Neural progenitor cell (in vitro differentiated cells): ENCODE measurements at regions not wholly inside any gene's neighbourhood (a gene's known extent, or its start where the extent isn't known, plus 50 kb on each side); places are given as distances from the start of the nearest gene placed in this dataset.

ENCODE experiments used
- DNase-seq: peaks from one replicate; pipeline ENCODE4 v3.0.0-alpha.2; 2016; ENCODE audit warnings: low spot score
- H2AFZ ChIP-seq: fragments of 200-600 bp; sonication (generic); replicated peaks from 2 replicates; pipeline ENCODE4 v1.6.1; 2016; ENCODE audit warnings: antibody characterized with exemption
- H3F3A ChIP-seq: fragments of 200-600 bp; sonication (generic); 2 replicates; pipeline ENCODE4 v1.6.1; 2016; ENCODE audit warnings: antibody characterized with exemption, low read depth
- H3K27ac ChIP-seq: fragments of 200-600 bp; sonication (generic); 2 replicates; pipeline ENCODE4 v1.5.1; 2016; ENCODE audit warnings: mild to moderate bottlenecking
- H3K27me3 ChIP-seq: fragments of 200-600 bp; sonication (generic); 2 replicates; pipeline ENCODE4 v1.6.1; 2016; ENCODE audit warnings: mild to moderate bottlenecking, moderate library complexity
- H3K36me3 ChIP-seq: fragments of 200-600 bp; sonication (generic); 2 replicates; pipeline ENCODE4 v1.5.1; 2016
- H3K4me1 ChIP-seq: fragments of 200-600 bp; sonication (generic); 2 replicates; pipeline ENCODE4 v1.6.1; 2016; ENCODE audit warnings: mixed run types
- H3K4me2 ChIP-seq: fragments of 200-600 bp; sonication (generic); 2 replicates; pipeline ENCODE4 v1.6.1; 2016
- H3K4me3 ChIP-seq: fragments of 200-600 bp; sonication (generic); 2 replicates; pipeline ENCODE4 v1.5.1; 2016
- H3K79me2 ChIP-seq: fragments of 200-600 bp; sonication (generic); 2 replicates; pipeline ENCODE4 v1.6.1; 2016; ENCODE audit warnings: low read depth
- H3K9ac ChIP-seq: fragments of 200-600 bp; sonication (generic); 2 replicates; pipeline ENCODE4 v1.6.1; 2016
- H3K9me3 ChIP-seq: fragments of 200-600 bp; sonication (generic); 2 replicates; pipeline ENCODE4 v1.5.1; 2016; ENCODE audit warnings: low read depth
- H4K20me1 ChIP-seq: fragments of 200-600 bp; sonication (generic); 2 replicates; pipeline ENCODE4 v1.6.1; 2016; ENCODE audit warnings: low read depth
- H3K27ac Mint-ChIP-seq: 3 replicates; pipeline ENCODE4 v1.8.0; 2021; ENCODE audit warnings: mixed read lengths
- H3K27me3 Mint-ChIP-seq: 2 replicates; pipeline ENCODE4 v1.8.0; 2022; ENCODE audit warnings: low read depth, mild to moderate bottlenecking, inconsistent platforms, moderate library complexity, mixed read lengths; ENCODE audit not compliant: insufficient read depth
- H3K36me3 Mint-ChIP-seq: 3 replicates; pipeline ENCODE4 v1.8.0; 2021; ENCODE audit warnings: mixed read lengths
- H3K4me1 Mint-ChIP-seq: 3 replicates; pipeline ENCODE4 v1.8.0; 2021; ENCODE audit warnings: mixed read lengths
- H3K4me3 Mint-ChIP-seq: 3 replicates; pipeline ENCODE4 v1.8.0; 2021; ENCODE audit warnings: mild to moderate bottlenecking, moderate library complexity, mixed read lengths
- H3K9me3 Mint-ChIP-seq: 3 replicates; pipeline ENCODE4 v1.8.0; 2020; ENCODE audit warnings: mixed read lengths
- CTCF ChIP-seq: fragments of 200-600 bp; sonication (generic); IDR thresholded peaks from 2 replicates; pipeline ENCODE4 v1.5.1; 2017; ENCODE audit warnings: antibody characterized with exemption, mild to moderate bottlenecking
- EZH2 ChIP-seq: fragments of 200-600 bp; sonication (generic); IDR thresholded peaks from 2 replicates; pipeline ENCODE4 v1.6.1; 2017; ENCODE audit warnings: antibody characterized with exemption, mild to moderate bottlenecking, moderate library complexity
- EZH2phosphoT487 ChIP-seq: fragments of 200-600 bp; sonication (generic); IDR thresholded peaks from 2 replicates; pipeline ENCODE4 v1.6.1; 2017; ENCODE audit warnings: antibody characterized with exemption

GRCh38 chr4:138045036-138045435 lies 197.1 kb downstream of the SLC7A11 start:
- no peak overlapping the region for H3K4me2 ChIP-seq
- H4K20me1 ChIP-seq, result no peaks in the 10 kb centered on the region
- H3K4me3 Mint-ChIP-seq, result no peak overlapping the region
- no peaks in the 10 kb centered on the region for H3K36me3 Mint-ChIP-seq
- H3K4me1 ChIP-seq, result peaks cover 7% of the 10 kb centered on the region
- no peak overlapping the region for H3K4me3 ChIP-seq
- H3K36me3 ChIP-seq, result no peaks in the 10 kb centered on the region
- H3F3A ChIP-seq, result no peaks in the 10 kb centered on the region
- H3K27me3 ChIP-seq, result no peaks in the 10 kb centered on the region
- no peaks in the 10 kb centered on the region for H3K79me2 ChIP-seq
- no peak overlapping the region for H3K27ac Mint-ChIP-seq
- H3K4me1 Mint-ChIP-seq, result peaks cover 22% of the 10 kb centered on the region
- H2AFZ ChIP-seq, result no peak overlapping the region
- no peak for TF ChIP-seq EZH2phosphoT487
- no peak for TF ChIP-seq EZH2
- no peak for TF ChIP-seq CTCF
- peaks cover 8% of the 10 kb centered on the region for H3K27me3 Mint-ChIP-seq
- no peak overlapping the region for H3K27ac ChIP-seq
- no peak overlapping the region for H3K9ac ChIP-seq
- DNase-seq, result no peak
- H3K9me3 ChIP-seq, result no peaks in the 10 kb centered on the region
- H3K9me3 Mint-ChIP-seq, result no peaks in the 10 kb centered on the region

GRCh38 chr4:138039010-138039409 lies 203.1 kb downstream of the SLC7A11 start:
- no peaks in the 10 kb centered on the region for H3K4me1 ChIP-seq
- no peak overlapping the region for H2AFZ ChIP-seq
- H3K79me2 ChIP-seq, result no peaks in the 10 kb centered on the region
- Mint-ChIP-seq H3K27me3 (peaks cover 3% of the 10 kb centered on the region), H3K4me3 (no peak overlapping the region), H3K27ac (no peak overlapping the region), H3K9me3 (no peaks in the 10 kb centered on the region), H3K36me3 (no peaks in the 10 kb centered on the region), H3K4me1 (no peaks in the 10 kb centered on the region)
- no peak overlapping the region for H3K4me2 ChIP-seq
- H3K27me3 ChIP-seq, result no peaks in the 10 kb centered on the region
- TF ChIP-seq CTCF (no peak), EZH2 (no peak), EZH2phosphoT487 (no peak)
- no peaks in the 10 kb centered on the region for H4K20me1 ChIP-seq
- no peak overlapping the region for H3K4me3 ChIP-seq
- DNase-seq, result no peak
- no peaks in the 10 kb centered on the region for H3K36me3 ChIP-seq
- H3F3A ChIP-seq, result no peaks in the 10 kb centered on the region
- H3K9me3 ChIP-seq, result no peaks in the 10 kb centered on the region
- H3K27ac ChIP-seq, result no peak overlapping the region
- no peak overlapping the region for H3K9ac ChIP-seq

GRCh38 chr4:138037696-138038095 lies 204.5 kb downstream of the SLC7A11 start:
- TF ChIP-seq EZH2 (no peak), CTCF (no peak), EZH2phosphoT487 (no peak)
- Mint-ChIP-seq H3K27ac (no peak overlapping the region), H3K9me3 (no peaks in the 10 kb centered on the region), H3K36me3 (no peaks in the 10 kb centered on the region), H3K4me3 (no peak overlapping the region), H3K4me1 (no peaks in the 10 kb centered on the region), H3K27me3 (peaks cover 3% of the 10 kb centered on the region)
- H3K79me2 ChIP-seq, result no peaks in the 10 kb centered on the region
- H3F3A ChIP-seq, result no peaks in the 10 kb centered on the region
- no peak overlapping the region for H3K27ac ChIP-seq
- no peak overlapping the region for H3K4me3 ChIP-seq
- DNase-seq, result no peak
- H4K20me1 ChIP-seq, result no peaks in the 10 kb centered on the region
- H3K9ac ChIP-seq, result no peak overlapping the region
- H2AFZ ChIP-seq, result peak overlapping the region; percentile 15
- H3K27me3 ChIP-seq, result no peaks in the 10 kb centered on the region
- H3K4me2 ChIP-seq, result no peak overlapping the region
- no peaks in the 10 kb centered on the region for H3K4me1 ChIP-seq
- no peaks in the 10 kb centered on the region for H3K36me3 ChIP-seq
- H3K9me3 ChIP-seq, result no peaks in the 10 kb centered on the region
